ENCODE measurements at regions not wholly inside any gene's neighbourhood (a gene's known extent, or its start where the extent isn't known, plus 50 kb on each side); places are given as distances from the start of the nearest gene placed in this dataset.

- TF ChIP-seq POLR2A (IDR thresholded peaks at IDR 0.05; ENCODE audit: low read depth, low read length) (no peak), POLR2AphosphoS5 (IDR thresholded peaks at IDR 0.05; ENCODE audit: low read depth, low read length) (no peak), TAF1 (IDR thresholded peaks at IDR 0.05; ENCODE audit: low read depth, low read length) (no peak), SPI1 (IDR thresholded peaks at IDR 0.05; ENCODE audit: low read depth, low read length) (no peak), PAX5 (IDR thresholded peaks at IDR 0.05; ENCODE audit: insufficient read depth, low read length, severe bottlenecking) (no peak)
Observed at GRCh38 chr2:128662051-128662471, 343.4 kb upstream of the HS6ST1 start.
